B cell (primary cell): ENCODE measurements at regions not wholly inside any gene's neighbourhood (a gene's known extent, or its start where the extent isn't known, plus 50 kb on each side); places are given as distances from the start of the nearest gene placed in this dataset.

Experiments used
- CTCF ChIP-seq: fragments of 200-600 bp; IDR thresholded peaks from one replicate; pipeline ENCODE4 v1.8.0; 2022; ENCODE audit warnings: antibody characterized with exemption, mild to moderate bottlenecking
- EZH2 ChIP-seq: IDR thresholded peaks from 2 replicates; pipeline ENCODE4 v1.6.1; 2012; ENCODE audit warnings: borderline replicate concordance, low read depth, mild to moderate bottlenecking, moderate library complexity, low read length; ENCODE audit not compliant: insufficient read depth, poor library complexity, severe bottlenecking

GRCh38 chr15:70459312-70459711, 304.0 kb downstream of the UACA start:
- TF ChIP-seq CTCF (no peak), EZH2 (no peak)
